Lower lobe of right lung (tissue), 2 donors: ENCODE measurements at regions not wholly inside any gene's neighbourhood (a gene's known extent, or its start where the extent isn't known, plus 50 kb on each side); places are given as distances from the start of the nearest gene placed in this dataset.
"Not testable (repeated sequence)": the region's sequence is repeated elsewhere in the genome, so short reads cannot be mapped to it uniquely, and the experiment has no call there.

Experiments used
- ATAC-seq, 2 donors: fragments of 200-7000 bp; cut with Tn5 transposase; one replicate each; pipeline ENCODE4 v1.9.1; 2020 to 2022; ENCODE audit warnings: mild to moderate bottlenecking in 2 of 2, moderate library complexity in 2 of 2
- DNase-seq: peaks from one replicate; pipeline ENCODE4 v3.0.0-alpha.2; 2020
- H3K27ac ChIP-seq: fragments of 200-600 bp; one replicate; pipeline ENCODE4 v1.8.0; 2022
- H3K27me3 ChIP-seq: fragments of 200-600 bp; one replicate; pipeline ENCODE4 v1.8.0; 2022; ENCODE audit warnings: low read depth
- H3K36me3 ChIP-seq: fragments of 200-600 bp; one replicate; pipeline ENCODE4 v1.8.0; 2022; ENCODE audit warnings: mild to moderate bottlenecking
- H3K4me1 ChIP-seq: fragments of 200-600 bp; one replicate; pipeline ENCODE4 v1.8.0; 2022
- H3K4me3 ChIP-seq: fragments of 200-600 bp; one replicate; pipeline ENCODE4 v1.8.0; 2022; ENCODE audit warnings: mild to moderate bottlenecking
- H3K9me3 ChIP-seq: fragments of 200-600 bp; one replicate; pipeline ENCODE4 v1.8.0; 2022
- CTCF ChIP-seq: fragments of 200-600 bp; IDR thresholded peaks from one replicate; pipeline ENCODE4 v1.8.0; 2022; ENCODE audit warnings: antibody characterized with exemption, mild to moderate bottlenecking
- intact Hi-C: fragments of 100-400 bp; cut with DNase I; formaldehyde crosslinking; loops from one replicate; pipeline ENCODE4 v1.11.0; 2022
- donor health status: DM: no; HTN: yes; CAD: no; lungs with severe emphysema.

DNA sequence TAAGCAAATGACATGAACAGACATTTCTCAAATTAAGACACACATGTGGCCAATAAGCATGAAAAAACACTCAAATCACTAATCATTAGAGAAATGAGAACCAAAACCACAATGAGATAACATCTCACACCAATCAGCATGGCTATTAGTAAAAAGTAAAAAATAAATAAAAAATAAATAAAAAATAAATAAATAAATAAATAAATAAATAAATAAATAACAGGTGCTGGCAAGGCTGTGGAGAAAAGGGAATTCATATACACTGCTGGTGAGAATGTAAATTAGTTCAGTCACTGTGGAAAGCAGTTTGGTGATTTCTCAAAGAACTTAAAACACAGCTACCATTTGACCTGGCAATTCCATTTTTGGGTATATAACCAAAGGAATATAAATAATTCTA, 167.1 kb upstream of the CNKSR2 start:
- Histone ChIP-seq H3K4me3 (no peak overlapping the region), H3K27ac (no peak overlapping the region), H3K36me3 (no peaks in the 10 kb centered on the region), H3K27me3 (no peaks in the 10 kb centered on the region), H3K4me1 (no peaks in the 10 kb centered on the region), H3K9me3 (no peaks in the 10 kb centered on the region)
- ATAC-seq (no peak), DNase-seq (no peak)
- intact Hi-C loops, result no loop called here
- TF ChIP-seq CTCF, result no peak

DNA sequence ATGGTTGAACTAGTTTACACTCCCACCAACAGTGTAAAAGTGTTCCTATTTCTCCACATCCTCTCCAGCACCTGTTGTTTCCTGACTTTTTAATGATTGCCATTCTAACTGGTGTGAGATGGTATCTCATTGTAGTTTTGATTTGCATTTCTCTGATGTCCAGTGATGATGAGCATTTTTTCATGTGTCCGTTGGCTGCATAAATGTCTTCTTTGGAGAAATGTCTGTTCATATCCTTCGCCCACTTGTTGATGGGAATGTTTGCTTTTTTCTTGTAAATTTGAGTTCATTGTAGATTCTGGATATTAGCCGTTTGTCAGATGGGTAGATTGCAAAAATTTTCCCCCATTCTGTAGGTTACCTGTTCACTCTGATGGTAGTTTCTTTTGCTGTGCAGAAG, 155.0 kb upstream of the CNKSR2 start:
- ATAC-seq, H3K27me3 ChIP-seq, H3K27ac ChIP-seq, H3K9me3 ChIP-seq, H3K4me1 ChIP-seq, intact Hi-C loops, H3K36me3 ChIP-seq, DNase-seq, H3K4me3 ChIP-seq: not testable (repeated sequence)

GRCh38 chrX:21225643-21226042, 148.6 kb upstream of the CNKSR2 start:
- Histone ChIP-seq H3K27me3 (no peaks in the 10 kb centered on the region), H3K4me1 (no peaks in the 10 kb centered on the region), H3K9me3 (no peaks in the 10 kb centered on the region), H3K4me3 (no peak overlapping the region), H3K36me3 (no peaks in the 10 kb centered on the region), H3K27ac (no peak overlapping the region)
- no peak for ATAC-seq
- intact Hi-C loops, result no loop called here
- TF ChIP-seq CTCF, result no peak
- DNase-seq, result no peak

DNA sequence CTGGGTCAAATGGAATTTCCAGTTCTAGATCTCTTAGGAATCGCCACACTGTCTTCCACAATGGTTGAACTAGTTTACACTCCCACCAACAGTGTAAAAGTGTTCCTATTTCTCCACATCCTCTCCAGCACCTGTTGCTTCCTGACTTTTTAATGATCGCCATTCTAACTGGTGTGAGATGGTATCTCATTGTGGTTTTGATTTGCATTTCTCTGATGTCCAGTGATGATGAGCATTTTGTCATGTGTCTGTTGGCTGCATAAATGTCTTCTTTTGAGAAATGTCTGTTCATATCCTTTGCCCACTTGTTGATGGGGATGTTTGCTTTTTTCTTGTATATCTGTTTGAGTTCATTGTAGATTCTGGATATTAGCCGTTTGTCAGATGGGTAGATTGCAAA, 145.2 kb upstream of the CNKSR2 start:
- H3K4me1 ChIP-seq, H3K9me3 ChIP-seq, H3K27ac ChIP-seq, intact Hi-C loops, ATAC-seq, H3K36me3 ChIP-seq, H3K4me3 ChIP-seq, DNase-seq, H3K27me3 ChIP-seq: not testable (repeated sequence)

DNA sequence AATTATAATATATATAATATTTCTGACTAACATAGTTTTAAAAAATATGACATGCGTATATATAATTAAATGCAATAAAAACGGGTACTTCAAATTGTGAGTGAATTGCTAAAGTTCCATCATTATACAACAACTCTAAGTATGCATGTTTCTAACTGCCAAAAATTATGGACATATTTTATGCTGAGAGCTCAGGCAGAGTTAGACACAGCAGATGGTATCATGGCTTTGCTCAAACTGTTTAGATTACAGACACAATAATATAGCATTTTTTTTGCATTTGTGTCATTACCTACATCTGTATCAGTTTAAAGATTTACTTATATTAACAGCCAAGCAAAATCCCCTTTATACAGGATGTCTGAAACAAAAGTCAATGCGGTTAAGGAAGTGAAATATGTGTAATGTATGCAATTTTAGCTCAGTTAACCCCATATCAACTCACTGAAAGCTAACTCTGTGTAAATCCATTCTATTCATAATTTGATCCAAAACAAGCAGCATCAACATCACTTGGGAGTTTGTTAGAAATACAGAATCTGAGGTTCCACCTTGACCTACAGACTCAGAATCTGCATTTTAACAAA, 119.1 kb upstream of the CNKSR2 start:
- Histone ChIP-seq H3K4me1 (no peaks in the 10 kb centered on the region), H3K27ac (no peak overlapping the region)
- ATAC-seq, result no peak

GRCh38 chrX:21266949-21267348, 107.3 kb upstream of the CNKSR2 start:
- Histone ChIP-seq H3K27me3 (no peaks in the 10 kb centered on the region), H3K4me3 (no peak overlapping the region), H3K9me3 (no peaks in the 10 kb centered on the region), H3K4me1 (no peaks in the 10 kb centered on the region), H3K27ac (no peak overlapping the region), H3K36me3 (no peaks in the 10 kb centered on the region)
- no peak for DNase-seq
- TF ChIP-seq CTCF, result no peak
- intact Hi-C loops, result no loop called here
- peak in 1 of 2 donors; percentile 79 for ATAC-seq

More for the DNA sequence above, 119.1 kb upstream of the CNKSR2 start:
- H3K36me3 ChIP-seq, result no peaks in the 10 kb centered on the region
- no peak for DNase-seq
- intact Hi-C loops, result no loop called here
- TF ChIP-seq CTCF, result no peak
- no peak overlapping the region for H3K4me3 ChIP-seq
- H3K9me3 ChIP-seq, result no peaks in the 10 kb centered on the region
- no peaks in the 10 kb centered on the region for H3K27me3 ChIP-seq
